RPMI7951 (cell line): ENCODE measurements at regions not wholly inside any gene's neighbourhood (a gene's known extent, or its start where the extent isn't known, plus 50 kb on each side); places are given as distances from the start of the nearest gene placed in this dataset.

Experiments used
- DNase-seq: peaks from one replicate; pipeline ENCODE4 v3.0.0-alpha.2; 2012; ENCODE audit warnings: low read depth

DNA sequence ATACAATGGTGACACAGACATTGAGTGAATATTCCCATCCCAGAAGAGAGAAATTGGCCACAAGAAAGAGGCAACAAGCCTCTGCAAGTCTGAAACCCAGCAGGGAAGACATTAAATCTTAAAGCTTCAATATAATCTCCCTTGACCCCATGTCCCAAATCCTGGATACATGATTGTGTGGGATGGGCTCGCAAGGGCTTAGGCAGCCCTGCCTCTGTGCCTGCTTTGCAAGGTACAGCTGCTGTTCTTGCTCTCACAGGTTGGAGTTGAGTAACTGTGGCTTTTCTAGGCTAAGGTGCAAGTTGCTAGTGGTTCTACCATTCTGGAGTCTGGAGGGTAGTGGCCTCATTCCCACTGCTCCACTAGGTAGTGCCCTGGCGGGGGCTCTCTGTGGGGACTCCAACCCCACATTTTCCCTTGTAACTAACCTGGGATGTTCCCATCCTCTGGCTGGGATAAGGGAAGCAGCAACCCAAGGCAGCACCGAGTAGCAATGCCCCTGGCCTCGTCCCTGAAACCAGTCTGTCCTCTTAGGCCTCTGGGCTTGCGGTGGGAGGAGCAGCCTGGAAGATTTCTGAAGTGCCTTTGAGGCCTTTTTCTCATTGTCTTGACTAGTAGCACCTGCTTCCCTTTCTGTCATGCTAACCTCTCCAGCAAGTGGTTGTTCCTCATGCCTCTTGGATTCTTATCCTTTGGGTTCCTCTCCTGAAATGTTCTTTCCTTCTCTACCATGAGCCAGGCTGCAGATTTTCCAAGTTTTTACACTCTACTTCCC lies 90.0 kb downstream of the FAM174B start:
- no peak for DNase-seq

DNA sequence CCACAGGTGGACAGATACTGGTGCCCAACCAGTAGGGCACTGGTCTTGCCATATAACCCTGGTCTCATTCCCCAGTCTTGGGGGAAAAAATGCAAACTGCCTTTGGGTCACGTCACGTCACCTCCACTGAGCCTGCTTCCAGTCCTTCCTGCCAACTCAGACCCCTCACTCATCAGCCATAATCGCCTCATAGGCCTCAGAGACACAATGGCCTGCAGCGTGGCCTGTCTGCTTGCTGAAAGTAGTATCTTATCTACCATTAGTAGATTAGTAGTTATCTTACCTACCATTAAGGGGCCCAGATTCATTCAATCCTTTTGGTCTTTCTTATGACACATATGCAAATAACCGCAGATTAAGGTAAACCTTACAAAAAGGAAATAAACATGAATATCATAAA lies 93.8 kb downstream of the FAM174B start:
- DNase-seq: no peak

DNA sequence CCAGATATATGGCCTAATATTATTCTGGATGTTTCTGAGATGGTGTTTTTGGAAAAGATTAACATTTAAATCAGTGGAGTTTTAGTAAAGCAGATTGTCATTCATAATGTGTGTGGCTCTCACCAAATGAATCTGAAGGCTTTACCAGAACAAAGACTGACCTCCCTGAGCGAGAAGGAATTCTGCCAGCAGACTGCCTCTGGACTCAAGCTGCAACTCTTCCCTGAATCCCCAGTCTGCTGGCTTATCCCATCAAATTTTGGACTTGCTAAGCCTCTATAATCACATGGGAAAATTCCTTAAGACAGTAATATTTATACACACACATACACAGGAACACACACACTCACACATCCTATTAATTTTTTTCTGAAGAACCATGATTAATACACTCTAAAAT lies 102.3 kb downstream of the FAM174B start:
- no peak for DNase-seq

DNA sequence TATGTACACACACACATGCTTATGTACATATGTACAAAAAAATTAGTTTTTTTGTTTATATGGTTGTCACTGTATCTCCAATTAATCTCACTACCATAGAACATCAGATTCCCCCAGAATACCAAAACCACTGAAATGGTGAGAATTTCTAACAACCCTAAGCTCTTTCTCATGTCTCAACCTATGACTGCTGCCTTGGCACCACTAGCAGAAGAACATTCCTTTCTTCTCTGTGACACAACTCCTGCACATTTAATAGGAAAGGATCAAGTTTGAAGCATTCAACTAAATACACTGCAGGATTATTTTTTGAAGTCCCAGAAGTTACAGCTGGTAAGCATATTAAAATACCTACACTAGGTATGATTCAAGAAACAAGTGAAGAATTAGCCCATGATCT lies 109.6 kb downstream of the FAM174B start:
- no peak for DNase-seq

DNA sequence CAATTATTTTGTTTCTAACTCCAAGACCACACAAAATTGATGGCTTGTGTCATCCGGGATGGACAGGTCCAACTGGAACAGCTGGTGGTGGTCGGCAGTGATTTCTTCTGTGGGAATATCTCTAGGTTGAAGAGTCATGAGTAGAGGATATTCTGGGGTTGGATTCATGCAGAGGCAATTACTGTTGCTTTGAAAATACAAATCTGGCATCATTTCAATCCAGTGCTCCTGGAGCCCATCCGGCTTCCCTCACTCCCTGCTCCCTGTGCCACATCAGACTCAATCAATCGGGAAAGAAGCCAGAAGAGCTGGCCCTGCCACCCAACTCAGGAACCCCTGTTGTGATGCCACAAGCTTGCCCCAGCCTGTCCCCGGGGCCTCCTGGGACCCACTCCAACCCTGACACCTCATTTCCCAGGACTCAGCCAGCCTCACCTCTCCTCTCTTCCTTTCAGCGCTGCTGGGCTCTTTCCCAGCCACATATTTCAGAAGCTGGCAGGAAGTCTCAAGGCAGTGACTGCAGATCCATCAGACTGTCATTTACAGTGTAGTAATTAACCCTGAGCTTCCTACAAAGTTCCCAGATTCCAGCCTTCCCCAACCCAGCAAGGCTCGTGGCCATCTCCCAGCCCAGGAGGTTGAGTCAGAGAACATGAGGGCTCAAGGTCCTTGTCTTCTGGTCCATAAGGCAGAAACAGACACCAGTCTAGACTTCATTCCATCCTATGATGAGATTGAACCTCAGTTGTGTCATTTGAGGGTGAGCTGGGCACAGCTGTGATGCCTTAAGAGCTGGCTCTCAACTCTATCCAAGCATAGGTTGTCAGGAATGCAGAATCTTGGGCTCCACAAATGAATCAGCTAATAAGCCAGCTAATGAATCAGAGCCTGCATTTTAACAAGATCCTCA lies 114.0 kb downstream of the FAM174B start:
- peak; percentile 10 for DNase-seq

DNA sequence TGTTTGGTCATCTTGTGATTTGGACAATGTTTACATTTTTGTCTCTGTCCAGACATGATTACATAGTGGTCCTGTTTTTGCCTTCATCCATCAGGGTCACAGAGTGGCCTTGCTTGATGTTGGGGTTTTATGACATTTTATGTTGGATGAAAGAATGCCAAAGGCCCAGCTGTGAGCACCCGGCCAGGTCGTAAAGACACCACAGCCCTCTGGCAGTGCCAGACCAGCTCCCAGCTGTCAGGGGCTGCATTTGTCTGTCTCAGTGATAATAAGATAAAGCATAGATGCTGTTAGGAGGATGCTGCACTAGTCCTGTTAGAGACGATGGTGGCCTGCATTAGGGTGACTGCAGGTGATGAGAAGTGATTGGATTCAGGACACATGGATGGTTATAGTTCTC lies 117.5 kb downstream of the FAM174B start:
- DNase-seq: no peak

DNA sequence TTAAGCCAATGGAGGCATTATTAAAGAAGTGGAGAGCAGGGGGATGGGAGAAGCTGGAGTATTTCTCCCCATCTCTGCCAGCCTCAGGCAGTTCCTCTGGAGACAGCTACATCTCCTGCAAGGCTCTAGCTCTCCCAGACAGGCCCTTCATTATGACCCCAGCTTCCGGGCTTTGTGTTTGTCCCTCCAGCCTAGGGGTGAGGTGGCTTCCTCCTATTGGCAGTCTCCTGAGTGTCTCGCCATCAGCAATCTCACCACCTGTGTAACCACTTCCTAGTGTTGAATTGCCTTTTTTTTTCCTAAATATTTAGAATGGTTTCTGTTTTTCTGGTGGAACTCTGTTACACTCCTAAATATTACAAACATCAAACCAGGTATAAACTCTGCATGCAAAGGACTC lies 122.3 kb downstream of the FAM174B start:
- DNase-seq: no peak

DNA sequence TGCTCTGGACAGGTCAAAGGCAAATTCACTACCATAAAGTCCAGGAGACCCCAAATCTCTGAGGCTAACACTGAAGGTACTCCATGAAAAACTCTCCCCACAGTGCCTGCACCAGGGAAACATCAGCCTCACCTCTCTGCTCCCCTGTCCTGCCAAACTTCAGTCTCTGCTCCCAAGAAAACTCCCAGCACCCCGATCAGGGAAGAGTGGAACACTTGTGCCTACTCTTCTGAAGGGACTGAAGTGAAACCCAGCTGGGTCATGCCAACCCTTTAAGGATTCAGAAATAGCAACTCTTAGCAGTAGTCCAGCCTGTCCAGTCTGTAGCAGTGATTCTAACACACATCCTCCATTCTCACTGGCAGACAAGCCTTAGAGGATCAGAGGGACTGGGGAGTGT lies 124.2 kb downstream of the FAM174B start:
- no peak for DNase-seq

DNA sequence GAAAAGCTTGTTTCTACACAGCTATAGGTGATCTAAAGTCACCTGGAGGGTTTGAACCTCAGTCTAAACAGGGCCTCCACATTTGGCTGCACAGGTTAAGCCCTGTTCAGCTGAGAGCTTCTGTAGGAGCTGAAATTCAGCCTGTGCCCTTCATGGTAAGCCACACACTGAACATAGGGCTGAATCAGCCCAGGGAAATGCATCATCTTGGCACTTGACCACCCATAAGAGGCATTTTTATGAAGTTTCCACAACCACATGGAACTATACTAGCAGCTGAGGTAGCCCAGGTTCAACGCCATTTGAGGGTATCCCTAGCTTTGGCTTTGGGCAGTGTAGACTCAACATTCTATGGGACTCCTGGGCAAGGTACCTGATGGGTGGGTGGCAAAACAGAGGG lies 126.8 kb downstream of the FAM174B start:
- peak; percentile 32 for DNase-seq

DNA sequence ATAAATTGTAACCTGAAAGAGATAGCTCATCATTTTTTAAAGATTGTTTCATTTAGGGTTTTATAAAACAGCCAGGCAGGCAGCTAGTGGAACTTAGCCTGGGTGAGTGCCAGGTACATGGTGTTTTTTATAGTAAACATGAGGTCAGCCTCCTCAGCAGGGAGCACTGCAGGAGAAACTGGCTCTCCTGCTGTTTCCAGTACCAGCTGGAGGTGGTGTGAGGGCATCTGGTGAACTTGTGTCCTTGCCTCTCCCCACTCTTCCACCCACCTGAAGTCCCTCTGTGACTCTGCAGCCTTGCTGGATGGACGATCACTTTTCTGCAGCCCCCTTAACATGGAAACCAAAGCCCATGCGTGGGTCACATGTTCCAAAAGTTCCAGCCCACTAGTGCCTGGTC lies 128.4 kb downstream of the FAM174B start:
- peak; percentile 29 for DNase-seq

DNA sequence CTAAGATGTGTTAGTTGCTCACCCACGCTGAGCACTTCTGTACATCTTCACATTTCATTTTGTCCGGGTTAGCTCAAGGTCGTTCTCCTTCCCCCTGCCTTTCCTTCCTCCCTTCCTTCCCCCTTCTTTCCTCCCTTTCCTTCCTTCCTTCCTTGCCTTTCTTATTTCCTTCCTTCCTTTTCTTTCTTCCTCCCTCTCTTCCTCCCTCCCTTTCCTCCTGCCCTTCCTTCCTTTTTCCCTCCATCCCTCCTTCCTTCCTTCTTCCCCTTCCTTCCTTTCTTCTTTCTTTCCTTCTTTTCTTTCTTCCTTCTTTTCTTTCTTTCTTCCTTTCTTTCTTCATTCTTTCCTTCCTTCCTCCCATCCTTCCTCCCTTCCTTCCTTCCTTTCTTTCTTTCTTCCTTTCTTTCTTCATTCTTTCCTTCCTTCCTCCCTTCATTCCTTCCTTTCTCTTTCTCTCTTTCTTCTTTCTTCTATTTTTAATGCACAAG lies 129.8 kb downstream of the FAM174B start:
- no peak for DNase-seq

DNA sequence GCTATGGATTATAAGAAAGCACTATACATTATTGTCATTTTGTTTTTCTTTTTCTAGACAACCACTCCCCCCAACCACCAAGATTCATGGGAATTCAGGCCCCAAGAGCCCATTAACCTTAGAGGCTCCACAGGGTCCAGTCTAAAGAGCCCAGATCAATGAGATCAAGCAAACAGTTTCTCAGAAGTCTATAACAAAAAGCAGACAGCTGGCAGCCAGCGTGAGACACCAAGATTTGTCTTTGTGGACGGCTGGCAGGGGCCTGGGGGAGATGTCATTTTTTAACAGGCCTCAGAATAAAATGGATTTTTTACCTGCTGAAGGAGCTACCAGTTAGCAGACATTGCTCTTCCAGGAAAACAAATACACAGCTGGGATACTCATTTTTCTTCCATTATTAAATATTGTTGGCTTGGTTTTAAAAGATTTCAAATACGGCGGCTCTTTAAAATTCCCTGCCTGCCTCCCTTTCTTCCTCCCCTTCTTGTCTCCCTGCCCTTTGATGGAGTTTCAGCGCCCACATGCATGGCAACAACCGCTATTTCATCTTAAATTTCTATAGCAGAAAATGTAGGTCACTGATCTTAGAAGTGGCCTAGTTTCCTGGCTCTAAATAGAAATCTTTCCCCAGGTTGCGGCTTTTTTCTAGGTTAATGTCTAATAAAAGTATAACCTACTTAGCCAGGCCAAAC lies 130.6 kb downstream of the FAM174B start:
- no peak for DNase-seq

DNA sequence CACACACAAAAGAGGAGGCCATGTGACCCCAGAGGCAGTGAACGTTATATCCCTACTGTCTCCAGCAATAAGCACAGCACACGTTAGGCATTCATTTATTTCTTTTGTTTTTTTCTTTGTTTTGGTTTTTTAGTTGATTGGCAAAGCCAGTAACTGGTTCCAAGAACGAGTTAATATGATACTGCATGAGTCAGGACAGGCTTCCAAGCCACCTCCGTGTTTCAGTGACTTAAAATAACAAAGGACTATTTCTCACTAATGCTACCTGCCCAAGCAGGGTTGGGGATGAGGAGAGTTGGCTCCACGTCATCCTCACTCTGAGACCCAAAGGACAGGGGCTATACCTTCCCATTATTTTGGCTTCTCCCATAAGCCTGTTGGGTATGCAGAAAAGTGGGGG lies 130.5 kb downstream of the ST8SIA2 start:
- DNase-seq: no peak

DNA sequence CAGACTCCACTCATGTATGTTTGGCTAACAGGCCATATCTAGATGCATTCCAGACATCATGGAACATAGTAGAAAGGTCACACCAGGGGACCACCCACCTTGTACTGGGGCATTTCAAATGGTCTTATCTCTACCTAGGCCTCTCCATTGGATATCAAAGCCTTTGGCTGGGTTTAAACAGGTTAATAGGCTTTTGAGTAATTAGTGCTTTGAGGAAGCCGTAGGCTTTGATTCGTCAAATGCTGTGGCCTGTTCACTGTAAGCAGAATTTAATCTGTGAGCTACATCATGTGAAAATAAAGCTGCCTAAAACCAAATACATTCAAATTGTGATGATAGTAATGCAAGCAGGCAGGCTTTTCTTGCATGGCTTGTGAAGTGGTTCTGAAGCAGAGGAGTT lies 129.5 kb downstream of the ST8SIA2 start:
- DNase-seq: no peak

DNA sequence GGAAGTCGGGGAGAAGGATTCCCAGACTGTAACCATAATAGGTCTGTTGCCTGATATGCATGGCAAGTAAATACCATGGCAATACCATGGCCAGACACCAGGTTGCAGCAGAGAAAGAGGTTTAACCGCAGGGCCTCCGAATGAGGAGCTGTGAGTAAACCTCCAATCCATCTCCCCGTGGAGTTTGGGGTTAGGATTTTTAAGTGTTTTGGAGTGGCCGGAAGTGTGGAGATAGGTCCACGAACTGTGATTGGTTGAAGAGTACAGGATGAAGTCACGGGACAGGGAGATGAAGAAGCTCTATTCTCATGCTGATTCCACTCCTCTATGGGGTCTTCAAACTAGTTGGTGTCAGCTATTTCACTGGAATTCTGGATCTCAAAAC lies 127.9 kb downstream of the ST8SIA2 start:
- DNase-seq: peak; percentile 75

DNA sequence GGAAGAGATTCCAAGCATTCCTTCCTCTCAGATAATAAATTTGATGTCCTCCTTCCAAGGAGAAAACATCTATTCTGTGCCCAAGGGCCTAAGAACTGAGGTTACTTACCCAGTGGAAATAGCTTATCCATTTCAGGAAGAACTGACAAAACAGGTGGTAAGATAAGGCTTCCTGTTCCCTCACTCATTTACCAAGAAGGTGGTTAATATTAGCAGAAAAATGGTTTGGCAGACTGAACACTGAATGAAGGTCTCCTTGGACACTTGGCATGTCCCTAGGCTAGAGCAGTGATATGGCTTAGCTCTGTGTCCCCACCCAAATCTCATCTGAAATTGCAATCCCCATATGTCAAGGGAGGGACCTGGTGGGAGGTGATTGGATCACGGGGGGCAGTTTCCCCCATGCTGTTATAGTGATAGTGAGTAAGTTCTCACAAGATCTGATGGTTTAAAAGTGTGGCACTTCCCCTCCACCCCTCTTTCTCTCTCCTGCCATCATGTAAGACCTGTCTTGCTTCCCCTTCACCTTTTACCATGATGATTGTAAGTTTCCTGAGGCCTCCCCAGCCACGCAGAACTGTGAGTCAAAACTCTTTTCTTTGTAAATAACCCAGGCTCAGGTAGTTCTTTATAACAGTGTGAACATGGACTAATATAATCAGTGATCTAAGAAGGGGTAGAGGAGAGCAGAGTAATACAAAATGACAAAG lies 127.4 kb downstream of the ST8SIA2 start:
- no peak for DNase-seq

DNA sequence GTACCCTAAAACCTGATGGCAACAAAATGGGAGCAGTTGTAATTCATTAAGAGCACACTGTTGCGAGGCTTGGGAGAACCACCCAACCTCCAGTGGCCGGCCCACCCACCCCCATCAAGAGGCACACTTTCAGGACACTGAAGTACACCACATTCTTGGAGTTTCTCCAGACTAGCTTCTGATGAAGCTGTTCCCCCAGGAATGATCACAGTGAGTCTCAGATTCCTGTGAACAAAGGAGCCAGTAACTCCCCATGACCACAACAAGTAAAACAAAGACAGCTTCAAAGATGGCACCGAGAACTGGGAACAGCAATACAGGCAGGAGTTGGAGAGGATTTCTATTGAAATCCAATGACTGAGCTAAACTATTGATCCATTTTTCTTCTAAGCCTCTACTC lies 126.0 kb downstream of the ST8SIA2 start:
- DNase-seq: peak; percentile 42
